MM.1S (cell line): ENCODE measurements at regions not wholly inside any gene's neighbourhood (a gene's known extent, or its start where the extent isn't known, plus 50 kb on each side); places are given as distances from the start of the nearest gene placed in this dataset.

Experiments
- DNase-seq: peaks from one replicate; pipeline ENCODE4 v3.0.0-alpha.2; 2015
- H2AFZ ChIP-seq: fragments of 300-600 bp; sonication (generic); 2 replicates; pipeline ENCODE4 v1.6.0; 2016; ENCODE audit warnings: antibody characterized with exemption, low read length
- H3F3A ChIP-seq: fragments of 300-600 bp; sonication (generic); 2 replicates; pipeline ENCODE4 v1.6.1; 2016; ENCODE audit warnings: mild to moderate bottlenecking, antibody characterized with exemption, low read length, moderate library complexity, mixed read lengths; ENCODE audit not compliant: insufficient read depth
- H3K27ac ChIP-seq: fragments of 300-600 bp; sonication (generic); 2 replicates; pipeline ENCODE4 v1.5.1; 2016; ENCODE audit warnings: mild to moderate bottlenecking, low read length
- H3K27me3 ChIP-seq: fragments of 300-600 bp; sonication (generic); replicated peaks from 2 replicates; pipeline ENCODE4 v1.6.0; 2016; ENCODE audit warnings: low read length; ENCODE audit not compliant: insufficient read depth
- H3K36me3 ChIP-seq: fragments of 300-600 bp; sonication (generic); replicated peaks from 2 replicates; pipeline ENCODE4 v1.6.1; 2016; ENCODE audit warnings: mild to moderate bottlenecking, low read length, mixed read lengths; ENCODE audit not compliant: insufficient read depth
- H3K4me1 ChIP-seq: fragments of 300-600 bp; sonication (generic); 2 replicates; pipeline ENCODE4 v1.6.1; 2016; ENCODE audit warnings: low read length, mixed read lengths
- H3K4me2 ChIP-seq: fragments of 300-600 bp; sonication (generic); 2 replicates; pipeline ENCODE4 v1.6.0; 2016; ENCODE audit warnings: low read depth, low read length
- H3K4me3 ChIP-seq: fragments of 300-600 bp; sonication (generic); 2 replicates; pipeline ENCODE4 v1.5.1; 2016; ENCODE audit warnings: low read length, mixed read lengths
- H3K79me2 ChIP-seq: fragments of 300-600 bp; sonication (generic); 2 replicates; pipeline ENCODE4 v1.6.1; 2016; ENCODE audit warnings: mixed run types, low read length, mixed read lengths
- H3K9ac ChIP-seq: fragments of 300-600 bp; sonication (generic); 2 replicates; pipeline ENCODE4 v1.6.1; 2016; ENCODE audit warnings: low read length, mixed read lengths
- H3K9me2 ChIP-seq: fragments of 300-600 bp; sonication (generic); replicated peaks from 2 replicates; pipeline ENCODE4 v1.6.1; 2016; ENCODE audit warnings: mild to moderate bottlenecking, low read length, mixed read lengths; ENCODE audit not compliant: insufficient read depth
- H3K9me3 ChIP-seq: fragments of 300-600 bp; sonication (generic); replicated peaks from 2 replicates; pipeline ENCODE4 v1.6.1; 2016; ENCODE audit warnings: mild to moderate bottlenecking, low read length, mixed read lengths; ENCODE audit not compliant: insufficient read depth
- H4K20me1 ChIP-seq: fragments of 300-600 bp; sonication (generic); 2 replicates; pipeline ENCODE4 v1.6.1; 2016; ENCODE audit warnings: mild to moderate bottlenecking, low read length, moderate library complexity, mixed read lengths; ENCODE audit not compliant: insufficient read depth
- CTCF ChIP-seq: fragments of 300-600 bp; sonication (generic); IDR thresholded peaks from 2 replicates; pipeline ENCODE4 v1.5.1; 2016; ENCODE audit warnings: antibody characterized with exemption, low read length, mixed read lengths
- EZH2 ChIP-seq: fragments of 300-600 bp; sonication (generic); optimal IDR thresholded peaks from 2 replicates; pipeline ENCODE3; 2017; ENCODE audit warnings: low read depth, mild to moderate bottlenecking, antibody characterized with exemption, low read length, mixed read lengths
- EZH2phosphoT487 ChIP-seq: fragments of 300-600 bp; sonication (generic); IDR thresholded peaks from 2 replicates; pipeline ENCODE4 v1.6.1; 2018; ENCODE audit warnings: antibody characterized with exemption, low read length

GRCh38 chr10:70942725-70943124, 54.4 kb upstream of the PCBD1 start:
- Histone ChIP-seq H3F3A (no peaks in the 10 kb centered on the region), H3K4me2 (no peak overlapping the region), H3K4me1 (no peaks in the 10 kb centered on the region), H3K9me2 (no peaks in the 10 kb centered on the region), H3K27me3 (peaks cover 32% of the 10 kb centered on the region), H3K9ac (no peak overlapping the region), H3K9me3 (no peaks in the 10 kb centered on the region), H3K79me2 (no peaks in the 10 kb centered on the region), H4K20me1 (no peaks in the 10 kb centered on the region), H3K27ac (no peak overlapping the region), H3K36me3 (no peaks in the 10 kb centered on the region), H3K4me3 (no peak overlapping the region), H2AFZ (no peak overlapping the region)
- no peak for DNase-seq
- TF ChIP-seq CTCF = no peak
- TF ChIP-seq EZH2 = no peak
- TF ChIP-seq EZH2phosphoT487 = no peak

GRCh38 chr10:70943249-70943648, 54.9 kb upstream of the PCBD1 start:
- H3K4me3 ChIP-seq = no peak overlapping the region
- H2AFZ ChIP-seq = no peak overlapping the region
- H3F3A ChIP-seq = no peaks in the 10 kb centered on the region
- no peak overlapping the region for H3K9ac ChIP-seq
- no peaks in the 10 kb centered on the region for H3K36me3 ChIP-seq
- DNase-seq = no peak
- H3K4me2 ChIP-seq = no peak overlapping the region
- H3K4me1 ChIP-seq = no peaks in the 10 kb centered on the region
- no peaks in the 10 kb centered on the region for H4K20me1 ChIP-seq
- H3K27ac ChIP-seq = no peak overlapping the region
- H3K27me3 ChIP-seq = peaks cover 32% of the 10 kb centered on the region
- no peak for TF ChIP-seq CTCF
- TF ChIP-seq EZH2phosphoT487 = no peak
- no peak for TF ChIP-seq EZH2
- no peaks in the 10 kb centered on the region for H3K9me3 ChIP-seq
- H3K9me2 ChIP-seq = no peaks in the 10 kb centered on the region
- no peaks in the 10 kb centered on the region for H3K79me2 ChIP-seq

GRCh38 chr10:70943841-70944466, 55.6 kb upstream of the PCBD1 start:
- no peak for DNase-seq
- no peak overlapping the region for H3K9ac ChIP-seq
- TF ChIP-seq EZH2phosphoT487 (no peak), CTCF (no peak), EZH2 (no peak)
- no peaks in the 10 kb centered on the region for H4K20me1 ChIP-seq
- H3K9me3 ChIP-seq = no peaks in the 10 kb centered on the region
- H3K4me3 ChIP-seq = no peak overlapping the region
- H3K27ac ChIP-seq = no peak overlapping the region
- H3K27me3 ChIP-seq = peaks cover 27% of the 10 kb centered on the region
- H3F3A ChIP-seq = no peaks in the 10 kb centered on the region
- H3K36me3 ChIP-seq = no peaks in the 10 kb centered on the region
- no peaks in the 10 kb centered on the region for H3K9me2 ChIP-seq
- no peaks in the 10 kb centered on the region for H3K4me1 ChIP-seq
- no peaks in the 10 kb centered on the region for H3K79me2 ChIP-seq
- no peak overlapping the region for H2AFZ ChIP-seq
- no peak overlapping the region for H3K4me2 ChIP-seq
